ENCODE measurements at regions not wholly inside any gene's neighbourhood (a gene's known extent, or its start where the extent isn't known, plus 50 kb on each side); places are given as distances from the start of the nearest gene placed in this dataset.

- Mint-ChIP-seq H3K27me3 (no peaks in the 10 kb centered on the region), H3K9me3 (no peaks in the 10 kb centered on the region), H3K4me3 (no peak overlapping the region), H3K36me3 (no peaks in the 10 kb centered on the region), H3K27ac (no peak overlapping the region), H3K4me1 (no peaks in the 10 kb centered on the region)
Measured at GRCh38 chr5:84623019-84623418, 238.3 kb upstream of the EDIL3 start.

GRCh38 chr5:84622461-84622860 lies 237.8 kb upstream of the EDIL3 start:
- Mint-ChIP-seq H3K9me3 (no peaks in the 10 kb centered on the region), H3K27me3 (no peaks in the 10 kb centered on the region), H3K4me1 (no peaks in the 10 kb centered on the region), H3K36me3 (no peaks in the 10 kb centered on the region), H3K4me3 (no peak overlapping the region), H3K27ac (no peak overlapping the region)

GRCh38 chr5:84618262-84618661 lies 233.6 kb upstream of the EDIL3 start:
- H3K9me3 Mint-ChIP-seq, result no peaks in the 10 kb centered on the region
- H3K36me3 Mint-ChIP-seq, result no peaks in the 10 kb centered on the region
- H3K27me3 Mint-ChIP-seq, result no peaks in the 10 kb centered on the region
- H3K4me3 Mint-ChIP-seq, result no peak overlapping the region
- H3K27ac Mint-ChIP-seq, result no peak overlapping the region
- H3K4me1 Mint-ChIP-seq, result no peaks in the 10 kb centered on the region

- Mint-ChIP-seq H3K27ac (no peak overlapping the region), H3K36me3 (no peaks in the 10 kb centered on the region)
Measured at GRCh38 chr5:84614906-84615305, 230.2 kb upstream of the EDIL3 start.

GRCh38 chr5:84606784-84607183 lies 222.1 kb upstream of the EDIL3 start:
- no peak overlapping the region for H3K4me3 Mint-ChIP-seq
- no peak overlapping the region for H3K27ac Mint-ChIP-seq
- no peaks in the 10 kb centered on the region for H3K4me1 Mint-ChIP-seq
- H3K27me3 Mint-ChIP-seq, result no peaks in the 10 kb centered on the region
- peaks cover 0 to 3% (median 0%) of the 10 kb centered on the region in 3 donors for H3K9me3 Mint-ChIP-seq
- no peaks in the 10 kb centered on the region for H3K36me3 Mint-ChIP-seq

More at GRCh38 chr5:84614906-84615305, 230.2 kb upstream of the EDIL3 start:
- no peaks in the 10 kb centered on the region for H3K4me1 Mint-ChIP-seq
- H3K9me3 Mint-ChIP-seq, result no peaks in the 10 kb centered on the region
- no peaks in the 10 kb centered on the region for H3K27me3 Mint-ChIP-seq
- H3K4me3 Mint-ChIP-seq, result no peak overlapping the region

GRCh38 chr5:84605241-84605640 lies 220.6 kb upstream of the EDIL3 start:
- no peaks in the 10 kb centered on the region for H3K36me3 Mint-ChIP-seq
- H3K4me3 Mint-ChIP-seq, result no peak overlapping the region
- H3K9me3 Mint-ChIP-seq, result peaks cover 0 to 3% (median 0%) of the 10 kb centered on the region in 3 donors
- H3K27me3 Mint-ChIP-seq, result no peaks in the 10 kb centered on the region
- no peaks in the 10 kb centered on the region for H3K4me1 Mint-ChIP-seq
- H3K27ac Mint-ChIP-seq, result no peak overlapping the region

- Mint-ChIP-seq H3K36me3 (no peaks in the 10 kb centered on the region), H3K9me3 (peaks cover 0 to 3% (median 0%) of the 10 kb centered on the region in 3 donors), H3K27me3 (no peaks in the 10 kb centered on the region), H3K4me3 (no peak overlapping the region), H3K4me1 (no peaks in the 10 kb centered on the region), H3K27ac (no peak overlapping the region)
Measured at GRCh38 chr5:84603568-84604185, 219.0 kb upstream of the EDIL3 start.

- Mint-ChIP-seq H3K4me3 (no peak overlapping the region), H3K9me3 (peaks cover 0 to 3% (median 2%) of the 10 kb centered on the region in 3 donors), H3K4me1 (no peaks in the 10 kb centered on the region), H3K27ac (no peak overlapping the region), H3K27me3 (no peaks in the 10 kb centered on the region), H3K36me3 (no peaks in the 10 kb centered on the region)
Measured at GRCh38 chr5:84602371-84602771, 217.7 kb upstream of the EDIL3 start.

GRCh38 chr5:84599964-84600363 lies 215.3 kb upstream of the EDIL3 start:
- peaks cover 0 to 6% (median 0%) of the 10 kb centered on the region in 3 donors for H3K9me3 Mint-ChIP-seq
- H3K4me3 Mint-ChIP-seq, result no peak overlapping the region
- no peaks in the 10 kb centered on the region for H3K4me1 Mint-ChIP-seq
- no peaks in the 10 kb centered on the region for H3K36me3 Mint-ChIP-seq
- no peaks in the 10 kb centered on the region for H3K27me3 Mint-ChIP-seq
- H3K27ac Mint-ChIP-seq, result no peak overlapping the region

GRCh38 chr5:84597904-84598303 lies 213.2 kb upstream of the EDIL3 start:
- no peak overlapping the region for H3K27ac Mint-ChIP-seq
- peaks cover 0 to 6% (median 0%) of the 10 kb centered on the region in 3 donors for H3K9me3 Mint-ChIP-seq
- no peak overlapping the region for H3K4me3 Mint-ChIP-seq
- H3K27me3 Mint-ChIP-seq, result no peaks in the 10 kb centered on the region
- H3K36me3 Mint-ChIP-seq, result no peaks in the 10 kb centered on the region
- H3K4me1 Mint-ChIP-seq, result no peaks in the 10 kb centered on the region

- Mint-ChIP-seq H3K4me1 (no peaks in the 10 kb centered on the region), H3K36me3 (no peaks in the 10 kb centered on the region), H3K27ac (no peak overlapping the region), H3K4me3 (no peak overlapping the region), H3K9me3 (peaks cover 0 to 7% (median 0%) of the 10 kb centered on the region in 3 donors), H3K27me3 (no peaks in the 10 kb centered on the region)
Measured at GRCh38 chr5:84590629-84591028, 205.9 kb upstream of the EDIL3 start.

GRCh38 chr5:84589926-84590325 lies 205.2 kb upstream of the EDIL3 start:
- Mint-ChIP-seq H3K4me1 (no peaks in the 10 kb centered on the region), H3K4me3 (no peak overlapping the region), H3K27me3 (no peaks in the 10 kb centered on the region), H3K9me3 (peaks cover 0 to 7% (median 0%) of the 10 kb centered on the region in 3 donors), H3K36me3 (no peaks in the 10 kb centered on the region), H3K27ac (no peak overlapping the region)

- Mint-ChIP-seq H3K4me3 (no peak overlapping the region), H3K27ac (no peak overlapping the region)
Measured at GRCh38 chr5:84585218-84585617, 200.5 kb upstream of the EDIL3 start.

GRCh38 chr5:84578226-84578625 lies 193.5 kb upstream of the EDIL3 start:
- H3K27me3 Mint-ChIP-seq, result no peaks in the 10 kb centered on the region
- H3K27ac Mint-ChIP-seq, result no peak overlapping the region
- no peaks in the 10 kb centered on the region for H3K36me3 Mint-ChIP-seq
- H3K4me1 Mint-ChIP-seq, result no peaks in the 10 kb centered on the region
- no peak overlapping the region for H3K4me3 Mint-ChIP-seq
- peaks cover 0 to 2% (median 1%) of the 10 kb centered on the region in 3 donors for H3K9me3 Mint-ChIP-seq

More at GRCh38 chr5:84585218-84585617, 200.5 kb upstream of the EDIL3 start:
- Mint-ChIP-seq H3K27me3 (no peaks in the 10 kb centered on the region), H3K4me1 (no peaks in the 10 kb centered on the region), H3K9me3 (peaks cover 0 to 7% (median 0%) of the 10 kb centered on the region in 3 donors), H3K36me3 (no peaks in the 10 kb centered on the region)

- H3K4me1 Mint-ChIP-seq, result no peaks in the 10 kb centered on the region
- peaks cover 1 to 5% (median 2%) of the 10 kb centered on the region in 3 donors for H3K9me3 Mint-ChIP-seq
- no peaks in the 10 kb centered on the region for H3K36me3 Mint-ChIP-seq
- H3K27ac Mint-ChIP-seq, result no peak overlapping the region
- no peaks in the 10 kb centered on the region for H3K27me3 Mint-ChIP-seq
- no peak overlapping the region for H3K4me3 Mint-ChIP-seq
Measured at GRCh38 chr5:84573017-84573712, 188.5 kb upstream of the EDIL3 start.

GRCh38 chr5:84569307-84569706 lies 184.6 kb upstream of the EDIL3 start:
- Mint-ChIP-seq H3K27me3 (no peaks in the 10 kb centered on the region), H3K9me3 (peaks cover 0 to 5% (median 2%) of the 10 kb centered on the region in 3 donors), H3K4me1 (no peaks in the 10 kb centered on the region), H3K27ac (no peak overlapping the region), H3K4me3 (no peak overlapping the region), H3K36me3 (no peaks in the 10 kb centered on the region)
